Gastroesophageal sphincter (tissue), 3 donors: ENCODE measurements at regions not wholly inside any gene's neighbourhood (a gene's known extent, or its start where the extent isn't known, plus 50 kb on each side); places are given as distances from the start of the nearest gene placed in this dataset.

ENCODE experiments used
- EP300 ChIP-seq: sonication (generic); formaldehyde crosslinking; IDR thresholded peaks from one replicate; pipeline ENCODE4 v1.6.1; 2017; ENCODE audit warnings: antibody characterized with exemption, mild to moderate bottlenecking
- POLR2A ChIP-seq, 2 donors: fragments of 450-650 bp; IDR thresholded peaks; one replicate each; pipeline ENCODE4 v1.6.1; 2017; ENCODE audit warnings: antibody characterized with exemption in 2 of 2, mild to moderate bottlenecking in 2 of 2, moderate library complexity in 1 of 2
- POLR2AphosphoS5 ChIP-seq: sonication (generic); formaldehyde crosslinking; IDR thresholded peaks from one replicate; pipeline ENCODE4 v1.6.1; 2017; ENCODE audit warnings: antibody characterized with exemption
- TF ChIP-seq, protein P1 (sequence below), 4 experiments: fragments of 200-600 bp in 2 of 4; fragments of 450-650 bp in 2 of 4; sonication (generic) in 1 of 4; IDR thresholded peaks; one replicate each; pipeline ENCODE4 v1.5.1; 2017 to 2019; ENCODE audit warnings: antibody characterized with exemption in 4 of 4, mild to moderate bottlenecking in 2 of 4, moderate library complexity in 2 of 4

DNA sequence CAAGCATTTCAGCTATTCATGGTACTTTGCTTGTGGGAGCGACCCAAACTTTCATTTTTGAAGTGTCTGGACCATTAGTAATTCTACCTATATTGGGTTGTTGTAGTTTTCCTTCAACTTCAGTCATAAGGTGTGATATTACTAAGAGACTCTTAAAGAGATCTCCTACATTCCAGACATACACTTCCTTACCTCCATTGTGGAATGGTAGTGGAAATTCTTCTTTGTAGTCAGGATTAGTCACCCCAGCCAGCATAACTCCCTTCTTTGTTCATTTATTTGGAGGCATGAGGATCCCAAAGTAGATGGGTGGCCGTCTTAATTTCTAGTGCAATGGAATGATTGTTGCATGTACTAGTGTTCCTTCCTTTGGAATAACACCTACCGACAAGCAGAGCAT is 991.4 kb downstream of the ARAP2 start:
- TF ChIP-seq POLR2A (IDR thresholded peaks at IDR 0.05) (no peak), EP300 (no peak), POLR2AphosphoS5 (no peak)
- TF ChIP-seq, protein P1, sequence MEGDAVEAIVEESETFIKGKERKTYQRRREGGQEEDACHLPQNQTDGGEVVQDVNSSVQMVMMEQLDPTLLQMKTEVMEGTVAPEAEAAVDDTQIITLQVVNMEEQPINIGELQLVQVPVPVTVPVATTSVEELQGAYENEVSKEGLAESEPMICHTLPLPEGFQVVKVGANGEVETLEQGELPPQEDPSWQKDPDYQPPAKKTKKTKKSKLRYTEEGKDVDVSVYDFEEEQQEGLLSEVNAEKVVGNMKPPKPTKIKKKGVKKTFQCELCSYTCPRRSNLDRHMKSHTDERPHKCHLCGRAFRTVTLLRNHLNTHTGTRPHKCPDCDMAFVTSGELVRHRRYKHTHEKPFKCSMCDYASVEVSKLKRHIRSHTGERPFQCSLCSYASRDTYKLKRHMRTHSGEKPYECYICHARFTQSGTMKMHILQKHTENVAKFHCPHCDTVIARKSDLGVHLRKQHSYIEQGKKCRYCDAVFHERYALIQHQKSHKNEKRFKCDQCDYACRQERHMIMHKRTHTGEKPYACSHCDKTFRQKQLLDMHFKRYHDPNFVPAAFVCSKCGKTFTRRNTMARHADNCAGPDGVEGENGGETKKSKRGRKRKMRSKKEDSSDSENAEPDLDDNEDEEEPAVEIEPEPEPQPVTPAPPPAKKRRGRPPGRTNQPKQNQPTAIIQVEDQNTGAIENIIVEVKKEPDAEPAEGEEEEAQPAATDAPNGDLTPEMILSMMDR (IDR thresholded peaks at IDR 0.05): no peak
